ENCODE measurements at regions not wholly inside any gene's neighbourhood (a gene's known extent, or its start where the extent isn't known, plus 50 kb on each side); places are given as distances from the start of the nearest gene placed in this dataset.

GRCh38 chr14:97538749-97539410 lies 741.7 kb downstream of the VRK1 start:
- no peak for ATAC-seq (ENCODE audit: low read depth)
- H3K23ac ChIP-seq (ENCODE audit: low read depth, low read length), result no peak overlapping the region
- no peak overlapping the region for H2AK9ac ChIP-seq (replicated peaks; ENCODE audit: low read depth, low read length, poor library complexity)
- no peak overlapping the region for H3K4ac ChIP-seq (ENCODE audit: low read depth, low read length)
- in situ Hi-C loops (cut with MboI; ENCODE audit: low sequenced_read_pairs), result no loop called here
- no peak overlapping the region for H3K27ac ChIP-seq (ENCODE audit: insufficient read depth, low read length)
- H3K4me1 ChIP-seq (ENCODE audit: control insufficient read depth, insufficient read depth, low read length), result no peaks in the 10 kb centered on the region
- DNase-seq, result no peak
- H3K9me1 ChIP-seq (ENCODE audit: insufficient read depth, low read length), result no peaks in the 10 kb centered on the region
- H4K91ac ChIP-seq (ENCODE audit: insufficient read depth, low read depth, low read length), result no peak overlapping the region
- no peak overlapping the region for H2AFZ ChIP-seq (replicated peaks; ENCODE audit: low read length, poor library complexity)
- peaks cover 36% of the 10 kb centered on the region for H3K9me3 ChIP-seq (ENCODE audit: control insufficient read depth, insufficient read depth, low read length)
- H3K4me2 ChIP-seq (ENCODE audit: low read depth, low read length), result no peak overlapping the region
- BruUV-seq (replicated peaks), result no TSS peak
- H3K27me3 ChIP-seq (ENCODE audit: control insufficient read depth, insufficient read depth, low read length), result no peaks in the 10 kb centered on the region
- no peak overlapping the region for H4K8ac ChIP-seq (ENCODE audit: low read depth in 2 of 2, low read length in 2 of 2)
- no peaks in the 10 kb centered on the region for H4K20me1 ChIP-seq (ENCODE audit: insufficient read depth, low read length)
- no peaks in the 10 kb centered on the region for H3K79me1 ChIP-seq (ENCODE audit: low read depth in 1 of 2, low read length in 2 of 2)
- no peak overlapping the region for H2BK120ac ChIP-seq (ENCODE audit: low read depth, low read length)
- H4K5ac ChIP-seq (ENCODE audit: low read depth, low read length), result no peak overlapping the region
- no peaks in the 10 kb centered on the region for H3K36me3 ChIP-seq (ENCODE audit: control insufficient read depth, insufficient read depth, low read length)
- H2BK15ac ChIP-seq (ENCODE audit: low read depth, low read length), result no peak overlapping the region
- H3K4me3 ChIP-seq (ENCODE audit: insufficient read depth, low read depth, low read length), result no peak overlapping the region
- no peak overlapping the region for H2BK20ac ChIP-seq (ENCODE audit: low read depth, low read length)
- intact Hi-C loops (cut with micrococcal nuclease), result no loop called here
- dilution Hi-C loops (cut with HindIII; ENCODE audit: low sequenced_read_pairs, unreplicated experiment), result no loop called here
- no peak for TF ChIP-seq BHLHE40 (IDR thresholded peaks at IDR 0.05; ENCODE audit: low read depth, low read length)
- no peak for TF ChIP-seq POLR2A (IDR thresholded peaks at IDR 0.05; ENCODE audit: low read depth, low read length)
- no peak for TF ChIP-seq RAD21 (IDR thresholded peaks at IDR 0.05; ENCODE audit: low read length)
- H3K18ac ChIP-seq (ENCODE audit: low read depth, low read length), result no peak overlapping the region
- no CpG with 5 or more reads among the region's 10 CpGs for WGBS, 2 experiments (ENCODE audit: extremely low coverage in 2 of 2, insufficient read length in 1 of 2)
- H2AK5ac ChIP-seq (ENCODE audit: low read depth, low read length), result no peak overlapping the region
- ChIA-PET POLR2A (ENCODE audit: unreplicated experiment) (no interaction called here), CTCF (no interaction called here)
- no peak overlapping the region for H3K14ac ChIP-seq (replicated peaks; ENCODE audit: low read depth, low read length)
- H2BK5ac ChIP-seq (ENCODE audit: low read depth, low read length, poor library complexity, severe bottlenecking), result no peak overlapping the region
- H3K9ac ChIP-seq (ENCODE audit: low read depth, low read length), result no peak overlapping the region
- H3K56ac ChIP-seq (ENCODE audit: extremely low read depth, insufficient read depth, low read length), result no peak overlapping the region

All from IMR-90 (cell line).